K562 (cell line): ENCODE measurements at regions not wholly inside any gene's neighbourhood (a gene's known extent, or its start where the extent isn't known, plus 50 kb on each side); places are given as distances from the start of the nearest gene placed in this dataset.

ENCODE experiments used
- EZH2 ChIP-seq: IDR thresholded peaks from 2 replicates; pipeline ENCODE4 v1.6.1; 2012; ENCODE audit warnings: low read depth, mild to moderate bottlenecking, inconsistent platforms, low read length, borderline replicate concordance
- GTF2E2 ChIP-seq: fragments of 200-800 bp; sonication (Bioruptor generic); IDR thresholded peaks from 2 replicates; pipeline ENCODE4 v1.6.1; 2016; ENCODE audit warnings: missing genetic modification characterization, missing compliant biosample characterization
- MXI1 ChIP-seq: IDR thresholded peaks from 2 replicates; pipeline ENCODE4 v1.6.1; 2011; ENCODE audit warnings: low read depth, mild to moderate bottlenecking, improper control_type of control experiment, low read length
- MYNN ChIP-seq, 2 experiments: sonication (generic); formaldehyde crosslinking in 1 of 2; IDR thresholded peaks; 2 replicates each; pipeline versions ENCODE4 v1.5.0 to v1.6.1; 2016 to 2020; ENCODE audit warnings: antibody characterized with exemption in 1 of 2, missing genetic modification reagents in 1 of 2
- NUFIP1 ChIP-seq: fragments of 450-650 bp; IDR thresholded peaks from 2 replicates; pipeline ENCODE4 v1.6.1; 2018; ENCODE audit not compliant: partially characterized antibody
- POLR2A ChIP-seq: fragments of 450-650 bp; conservative IDR thresholded peaks from 2 replicates; pipeline ENCODE4 v1.6.1; 2016
- SAFB ChIP-seq: fragments of 200-400 bp; formaldehyde crosslinking; IDR thresholded peaks from 2 replicates; pipeline ENCODE4 v1.6.1; 2017; ENCODE audit warnings: low read depth, low read length, borderline replicate concordance
- SRF ChIP-seq, 2 experiments: fragments of 250-450, 450-650 bp in 1 of 2; sonication (Bioruptor Pico) in 1 of 2; sonication (generic) in 1 of 2; formaldehyde crosslinking; IDR thresholded peaks; 2 replicates each; pipeline versions ENCODE4 v1.5.0 to v1.5.1; 2020 to 2022; ENCODE audit warnings: mild to moderate bottlenecking in 1 of 2, missing genetic modification reagents in 1 of 2
- TAF1 ChIP-seq: IDR thresholded peaks from 2 replicates; pipeline ENCODE4 v1.6.1; 2011; ENCODE audit warnings: mild to moderate bottlenecking, low read length, moderate library complexity; ENCODE audit not compliant: insufficient read depth, control insufficient read depth, severe bottlenecking; ENCODE audit errors: extremely low read depth
- TCF7L2 ChIP-seq: fragments of 150-350 bp; IDR thresholded peaks from 2 replicates; pipeline ENCODE4 v1.6.1; 2016; ENCODE audit warnings: low read depth, mild to moderate bottlenecking, low read length, moderate library complexity
- ZNF12 ChIP-seq: sonication (generic); formaldehyde crosslinking; IDR thresholded peaks from 2 replicates; pipeline ENCODE4 v1.4.0; 2020; ENCODE audit warnings: mild to moderate bottlenecking, missing genetic modification reagents
- TF ChIP-seq, protein P1 (sequence below): sonication (generic); formaldehyde crosslinking; IDR thresholded peaks from 2 replicates; pipeline ENCODE4 v1.9.0; 2022; ENCODE audit warnings: mild to moderate bottlenecking, missing genetic modification reagents
- TF ChIP-seq, protein P2 (sequence below), 3 experiments: IDR thresholded peaks in 2 of 3; conservative IDR thresholded peaks in 1 of 3; 2 replicates each; pipeline ENCODE4 v1.5.1; 2011 to 2012; ENCODE audit warnings: low read length in 3 of 3, mild to moderate bottlenecking in 3 of 3, control low read depth in 2 of 3, improper control_type of control experiment in 1 of 3, inconsistent platforms in 1 of 3, low read depth in 1 of 3, mixed read lengths in 1 of 3, moderate library complexity in 1 of 3; ENCODE audit not compliant: insufficient read depth in 2 of 3

DNA sequence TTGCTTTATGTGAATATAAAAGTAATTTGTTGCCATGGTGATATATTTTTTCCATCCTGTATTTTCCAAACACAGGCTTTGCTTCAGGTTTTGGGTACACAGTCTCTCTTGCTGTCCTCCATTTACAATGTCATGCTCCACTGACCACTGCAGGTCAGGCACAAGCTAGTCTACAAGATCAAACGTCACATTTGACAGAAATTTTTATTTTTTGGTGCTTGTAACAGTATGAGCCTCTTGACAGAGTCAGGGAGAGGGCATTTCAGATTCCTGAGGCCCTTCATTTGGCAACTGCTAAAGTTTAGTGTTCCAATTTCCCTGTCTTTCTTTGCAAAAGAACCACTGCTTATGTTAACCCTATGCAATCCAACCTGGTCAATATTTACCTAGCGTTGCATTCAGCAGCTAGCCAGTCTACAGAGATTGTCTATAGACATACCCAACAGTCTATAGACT lies 175.0 kb downstream of the RFC3 start:
- TF ChIP-seq TCF7L2 (no peak), GTF2E2 (tag) (no peak), POLR2A (no peak), SAFB (no peak), TAF1 (no peak), SRF (CRISPR knock-in tag; IDR thresholded peaks at IDR 0.05) (no peak), MYNN (IDR thresholded peaks at IDR 0.05) (no peak), MYNN (CRISPR knock-in tag; IDR thresholded peaks at IDR 0.05) (no peak), EZH2 (no peak), ZNF12 (no peak), NUFIP1 (no peak), MXI1 (no peak)
- TF ChIP-seq, protein P1, sequence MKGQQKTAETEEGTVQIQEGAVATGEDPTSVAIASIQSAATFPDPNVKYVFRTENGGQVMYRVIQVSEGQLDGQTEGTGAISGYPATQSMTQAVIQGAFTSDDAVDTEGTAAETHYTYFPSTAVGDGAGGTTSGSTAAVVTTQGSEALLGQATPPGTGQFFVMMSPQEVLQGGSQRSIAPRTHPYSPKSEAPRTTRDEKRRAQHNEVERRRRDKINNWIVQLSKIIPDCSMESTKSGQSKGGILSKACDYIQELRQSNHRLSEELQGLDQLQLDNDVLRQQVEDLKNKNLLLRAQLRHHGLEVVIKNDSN (CRISPR knock-in tag) = no peak
- TF ChIP-seq, protein P2, sequence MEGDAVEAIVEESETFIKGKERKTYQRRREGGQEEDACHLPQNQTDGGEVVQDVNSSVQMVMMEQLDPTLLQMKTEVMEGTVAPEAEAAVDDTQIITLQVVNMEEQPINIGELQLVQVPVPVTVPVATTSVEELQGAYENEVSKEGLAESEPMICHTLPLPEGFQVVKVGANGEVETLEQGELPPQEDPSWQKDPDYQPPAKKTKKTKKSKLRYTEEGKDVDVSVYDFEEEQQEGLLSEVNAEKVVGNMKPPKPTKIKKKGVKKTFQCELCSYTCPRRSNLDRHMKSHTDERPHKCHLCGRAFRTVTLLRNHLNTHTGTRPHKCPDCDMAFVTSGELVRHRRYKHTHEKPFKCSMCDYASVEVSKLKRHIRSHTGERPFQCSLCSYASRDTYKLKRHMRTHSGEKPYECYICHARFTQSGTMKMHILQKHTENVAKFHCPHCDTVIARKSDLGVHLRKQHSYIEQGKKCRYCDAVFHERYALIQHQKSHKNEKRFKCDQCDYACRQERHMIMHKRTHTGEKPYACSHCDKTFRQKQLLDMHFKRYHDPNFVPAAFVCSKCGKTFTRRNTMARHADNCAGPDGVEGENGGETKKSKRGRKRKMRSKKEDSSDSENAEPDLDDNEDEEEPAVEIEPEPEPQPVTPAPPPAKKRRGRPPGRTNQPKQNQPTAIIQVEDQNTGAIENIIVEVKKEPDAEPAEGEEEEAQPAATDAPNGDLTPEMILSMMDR (IDR thresholded peaks at IDR 0.05 in 2 of 3, conservative IDR thresholded peaks at IDR 0.05 in 1 of 3; ENCODE audit: insufficient read depth in 2 of 3, low read depth in 1 of 3, low read length in 3 of 3) = no peak
